OCI-LY1 (cell line): ENCODE measurements at regions not wholly inside any gene's neighbourhood (a gene's known extent, or its start where the extent isn't known, plus 50 kb on each side); places are given as distances from the start of the nearest gene placed in this dataset.
"Not testable (repeated sequence)": the region's sequence is repeated elsewhere in the genome, so short reads cannot be mapped to it uniquely, and the experiment has no call there.

Source experiments
- H2AFZ ChIP-seq: fragments of 200-600 bp; sonication (generic), shearing (Covaris generic); 2 replicates; pipeline ENCODE4 v1.6.0; 2014; ENCODE audit warnings: antibody characterized with exemption, mild to moderate bottlenecking, low read length
- H3F3A ChIP-seq: fragments of 200-600 bp; sonication (generic), shearing (Covaris generic); 2 replicates; pipeline ENCODE4 v1.6.0; 2014; ENCODE audit warnings: mild to moderate bottlenecking, antibody characterized with exemption, low read length, moderate library complexity; ENCODE audit not compliant: insufficient read depth
- H3K27ac ChIP-seq: fragments of 200-600 bp; sonication (generic); 2 replicates; pipeline ENCODE4 v1.5.1; 2014; ENCODE audit warnings: low read length, mixed run types, mild to moderate bottlenecking, low read depth; ENCODE audit not compliant: poor library complexity, severe bottlenecking
- H3K27me3 ChIP-seq: fragments of 200-600 bp; sonication (generic); 2 replicates; pipeline ENCODE4 v1.6.0; 2014; ENCODE audit warnings: antibody characterized with exemption, mild to moderate bottlenecking, low read length, moderate library complexity; ENCODE audit not compliant: insufficient read depth
- H3K36me3 ChIP-seq: fragments of 200-600 bp; sonication (generic); 2 replicates; pipeline ENCODE4 v1.6.1; 2014; ENCODE audit warnings: mild to moderate bottlenecking, antibody characterized with exemption, low read length, moderate library complexity, mixed read lengths; ENCODE audit not compliant: insufficient read depth
- H3K4me1 ChIP-seq: fragments of 200-600 bp; sonication (generic); 2 replicates; pipeline ENCODE4 v1.5.1; 2014; ENCODE audit warnings: mild to moderate bottlenecking, low read length, moderate library complexity; ENCODE audit not compliant: insufficient read depth, severe bottlenecking
- H3K4me2 ChIP-seq: fragments of 200-600 bp; sonication (generic), shearing (Covaris generic); 2 replicates; pipeline ENCODE4 v1.6.1; 2014; ENCODE audit warnings: low read length
- H3K4me3 ChIP-seq: fragments of 200-600 bp; sonication (generic); 2 replicates; pipeline ENCODE4 v1.5.1; 2014; ENCODE audit warnings: low read length, low read depth, mild to moderate bottlenecking, mixed read lengths; ENCODE audit not compliant: poor library complexity, severe bottlenecking
- H3K79me2 ChIP-seq: fragments of 200-600 bp; shearing (Covaris generic); 2 replicates; pipeline ENCODE4 v1.6.1; 2016; ENCODE audit warnings: mixed run types, low read length, mixed read lengths; ENCODE audit not compliant: insufficient read depth
- H3K9ac ChIP-seq: fragments of 200-600 bp; sonication (generic), shearing (Covaris generic); 2 replicates; pipeline ENCODE4 v1.6.1; 2014; ENCODE audit warnings: mild to moderate bottlenecking, low read length, mixed read lengths
- H3K9me2 ChIP-seq: fragments of 200-600 bp; sonication (generic), shearing (Covaris generic); 2 replicates; pipeline ENCODE4 v1.6.1; 2014; ENCODE audit warnings: low read depth, mild to moderate bottlenecking, low read length, mixed read lengths
- H3K9me3 ChIP-seq: fragments of 200-600 bp; shearing (Covaris generic); 2 replicates; pipeline ENCODE4 v1.6.1; 2014; ENCODE audit warnings: low read length, mixed read lengths
- H4K20me1 ChIP-seq: fragments of 200-600 bp; sonication (generic), shearing (Covaris generic); 2 replicates; pipeline ENCODE4 v1.6.0; 2016; ENCODE audit warnings: mild to moderate bottlenecking, low read length; ENCODE audit not compliant: insufficient read depth
- EZH2 ChIP-seq: fragments of 200-600 bp; sonication (generic), shearing (Covaris generic); IDR thresholded peaks from 2 replicates; pipeline ENCODE4 v1.8.0; 2017; ENCODE audit warnings: borderline replicate concordance, mixed run types, mild to moderate bottlenecking, antibody characterized with exemption, low read length, moderate library complexity, mixed read lengths
- TF ChIP-seq, protein P1 (sequence below): fragments of 200-600 bp; sonication (generic), shearing (Covaris generic); IDR thresholded peaks from 2 replicates; pipeline ENCODE4 v1.5.1; 2017; ENCODE audit warnings: mild to moderate bottlenecking, antibody characterized with exemption, low read length, moderate library complexity, mixed read lengths

- H3K27ac ChIP-seq, H3K9me3 ChIP-seq, H3F3A ChIP-seq, H3K4me3 ChIP-seq, H3K27me3 ChIP-seq, H3K79me2 ChIP-seq, H3K36me3 ChIP-seq, H3K9ac ChIP-seq, H2AFZ ChIP-seq, H3K4me1 ChIP-seq, H4K20me1 ChIP-seq, H3K9me2 ChIP-seq: not testable (repeated sequence)
- TF ChIP-seq, protein P1, sequence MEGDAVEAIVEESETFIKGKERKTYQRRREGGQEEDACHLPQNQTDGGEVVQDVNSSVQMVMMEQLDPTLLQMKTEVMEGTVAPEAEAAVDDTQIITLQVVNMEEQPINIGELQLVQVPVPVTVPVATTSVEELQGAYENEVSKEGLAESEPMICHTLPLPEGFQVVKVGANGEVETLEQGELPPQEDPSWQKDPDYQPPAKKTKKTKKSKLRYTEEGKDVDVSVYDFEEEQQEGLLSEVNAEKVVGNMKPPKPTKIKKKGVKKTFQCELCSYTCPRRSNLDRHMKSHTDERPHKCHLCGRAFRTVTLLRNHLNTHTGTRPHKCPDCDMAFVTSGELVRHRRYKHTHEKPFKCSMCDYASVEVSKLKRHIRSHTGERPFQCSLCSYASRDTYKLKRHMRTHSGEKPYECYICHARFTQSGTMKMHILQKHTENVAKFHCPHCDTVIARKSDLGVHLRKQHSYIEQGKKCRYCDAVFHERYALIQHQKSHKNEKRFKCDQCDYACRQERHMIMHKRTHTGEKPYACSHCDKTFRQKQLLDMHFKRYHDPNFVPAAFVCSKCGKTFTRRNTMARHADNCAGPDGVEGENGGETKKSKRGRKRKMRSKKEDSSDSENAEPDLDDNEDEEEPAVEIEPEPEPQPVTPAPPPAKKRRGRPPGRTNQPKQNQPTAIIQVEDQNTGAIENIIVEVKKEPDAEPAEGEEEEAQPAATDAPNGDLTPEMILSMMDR: peak; percentile 70
- 0 out of 2 replicates have a peak overlapping the region, but pooled peaks have one; percentile 6 for H3K4me2 ChIP-seq
Measured at GRCh38 chr14:106592115-106592852, 1065.9 kb downstream of the TMEM121 start.

GRCh38 chr14:106599209-106599608 is 1072.8 kb downstream of the TMEM121 start:
- Histone ChIP-seq H3K27ac (no peak overlapping the region), H3K9me3 (no peaks in the 10 kb centered on the region), H3K27me3 (no peaks in the 10 kb centered on the region), H3K4me3 (no peak overlapping the region), H2AFZ (no peak overlapping the region), H4K20me1 (no peaks in the 10 kb centered on the region), H3K36me3 (no peaks in the 10 kb centered on the region), H3K79me2 (no peaks in the 10 kb centered on the region), H3F3A (no peaks in the 10 kb centered on the region), H3K4me2 (no peak overlapping the region), H3K9ac (no peak overlapping the region), H3K9me2 (no peaks in the 10 kb centered on the region), H3K4me1 (no peaks in the 10 kb centered on the region)
- no peak for TF ChIP-seq EZH2
- TF ChIP-seq, protein P1: no peak

- H3K4me1 ChIP-seq: no peaks in the 10 kb centered on the region
- no peaks in the 10 kb centered on the region for H3K79me2 ChIP-seq
- no peaks in the 10 kb centered on the region for H3K9me2 ChIP-seq
- H3K9me3 ChIP-seq: no peaks in the 10 kb centered on the region
- TF ChIP-seq EZH2: no peak
- TF ChIP-seq, protein P1: peak; percentile 87
- no peaks in the 10 kb centered on the region for H3F3A ChIP-seq
- H3K4me2 ChIP-seq: no peak overlapping the region
- H4K20me1 ChIP-seq: no peaks in the 10 kb centered on the region
- H3K9ac ChIP-seq: no peak overlapping the region
- H3K4me3 ChIP-seq: no peak overlapping the region
- H3K27ac ChIP-seq: no peak overlapping the region
- H2AFZ ChIP-seq: no peak overlapping the region
- no peaks in the 10 kb centered on the region for H3K36me3 ChIP-seq
- H3K27me3 ChIP-seq: no peaks in the 10 kb centered on the region
Measured at GRCh38 chr14:106605548-106606448, 1079.4 kb downstream of the TMEM121 start.
